HepG2 (cell line): ENCODE measurements at regions not wholly inside any gene's neighbourhood (a gene's known extent, or its start where the extent isn't known, plus 50 kb on each side); places are given as distances from the start of the nearest gene placed in this dataset.

Source experiments
- ATAC-seq: fragments of 200-7000 bp; cut with Tn5 transposase; 3 replicates; pipeline ENCODE4 v1.9.1; 2020; ENCODE audit warnings: mild to moderate bottlenecking, moderate library complexity
- BruUV-seq: library from RNA; stranded (reverse); fragments of 400-500 nt; replicated peaks from 2 replicates; lab custom pipeline; 2021; lab: Mats Ljungman, UMichigan
- CTCF ChIA-PET: fragments of 300-600 bp; formaldehyde crosslinking; extraction: SDS; loops from one replicate; lab custom pipeline; 2021; ENCODE audit warnings: low total read pairs, inconsistent platforms, low intra/inter-chr PET ratio; lab: Yijun Ruan, JAX
- POLR2A ChIA-PET: fragments of 350-600 bp; sonication (Branson Sonifier 250); formaldehyde crosslinking; loops from one replicate; lab custom pipeline; 2020; ENCODE audit warnings: antibody characterized with exemption, inconsistent platforms; lab: Yijun Ruan, JAX
- DNase-seq: peaks from one replicate; pipeline ENCODE4 v3.0.0-alpha.2; 2015; ENCODE audit warnings: low spot score
- FAIRE-seq: peaks from 3 replicates; lab custom pipeline; 2011; peaks lifted over from hg19 to GRCh38; lab: Jason Lieb, UNC
- H2AFZ ChIP-seq: one replicate; pipeline ENCODE4 v1.6.1; 2011; ENCODE audit warnings: low read length, inconsistent platforms
- H3K27ac ChIP-seq: fragments of 300-600 bp; 3 replicates; pipeline ENCODE4 v1.8.0; 2011; ENCODE audit warnings: mixed run types, mild to moderate bottlenecking, mixed read lengths, low read length, inconsistent platforms; ENCODE audit not compliant: insufficient read depth; ENCODE audit errors: extremely low read length
- H3K27me3 ChIP-seq, 2 experiments: fragments of 200-600 bp in 1 of 2; 2 replicates in 1 of 2; 3 replicates in 1 of 2; pipeline versions ENCODE4 v1.6.0 to v1.8.0; 2011; ENCODE audit warnings: low read length in 2 of 2, mild to moderate bottlenecking in 2 of 2, moderate library complexity in 2 of 2, inconsistent platforms in 1 of 2; ENCODE audit not compliant: insufficient read depth in 2 of 2, control insufficient read depth in 1 of 2
- H3K36me3 ChIP-seq, 2 experiments: fragments of 200-600 bp in 1 of 2; replicated peaks in 1 of 2; 2 replicates in 1 of 2; 3 replicates in 1 of 2; pipeline versions ENCODE4 v1.5.1 to v1.8.0; 2011; ENCODE audit warnings: low read length in 2 of 2, inconsistent platforms in 1 of 2; ENCODE audit not compliant: insufficient read depth in 2 of 2, control insufficient read depth in 1 of 2
- H3K4me1 ChIP-seq: 2 replicates; pipeline ENCODE4 v1.5.1; 2012; ENCODE audit warnings: low read length, inconsistent platforms; ENCODE audit not compliant: insufficient read depth
- H3K4me2 ChIP-seq: 2 replicates; pipeline ENCODE4 v1.6.0; 2011; ENCODE audit warnings: low read depth, low read length, inconsistent platforms
- H3K4me3 ChIP-seq, 3 experiments: fragments of 200-600 bp in 1 of 3; sonication (generic), shearing (Covaris generic) in 1 of 3; replicated peaks in 1 of 3; 2 replicates each; pipeline ENCODE4 v1.5.1; 2011 to 2016; ENCODE audit warnings: low read length in 3 of 3, inconsistent platforms in 2 of 3, low read depth in 2 of 3, mild to moderate bottlenecking in 2 of 3, control low read depth in 1 of 3, mixed read lengths in 1 of 3; ENCODE audit not compliant: insufficient read depth in 1 of 3
- H3K79me2 ChIP-seq: one replicate; pipeline ENCODE4 v1.6.1; 2011; ENCODE audit warnings: low read length, inconsistent platforms; ENCODE audit not compliant: insufficient read depth
- H3K9ac ChIP-seq: 2 replicates; pipeline ENCODE4 v1.6.0; 2011; ENCODE audit warnings: mild to moderate bottlenecking, low read depth, low read length, inconsistent platforms; ENCODE audit not compliant: insufficient read depth
- H3K9me3 ChIP-seq: 2 replicates; pipeline ENCODE4 v1.5.1; 2012; ENCODE audit warnings: mild to moderate bottlenecking, low read length
- H4K20me1 ChIP-seq: 2 replicates; pipeline ENCODE4 v1.6.0; 2011; ENCODE audit warnings: inconsistent platforms, mild to moderate bottlenecking, low read length, moderate library complexity; ENCODE audit not compliant: insufficient read depth
- CBX2 ChIP-seq, 2 experiments: fragments of 200-600 bp in 1 of 2; sonication (generic); formaldehyde crosslinking in 1 of 2; IDR thresholded peaks; 2 replicates each; pipeline versions ENCODE4 v1.7.0 to v1.8.1; 2018 to 2022; ENCODE audit warnings: low read depth in 2 of 2, low read length in 1 of 2, mild to moderate bottlenecking in 1 of 2, missing genetic modification reagents in 1 of 2
- DR1 ChIP-seq: sonication (generic); formaldehyde crosslinking; IDR thresholded peaks from 2 replicates; pipeline ENCODE4 v1.8.0; 2021; ENCODE audit warnings: mild to moderate bottlenecking, missing genetic modification reagents, inconsistent platforms
- GLMP ChIP-seq: sonication (generic); formaldehyde crosslinking; IDR thresholded peaks from 2 replicates; pipeline ENCODE4 v1.9.0; 2021; ENCODE audit warnings: missing genetic modification reagents, mild to moderate bottlenecking, borderline replicate concordance
- KAT8 ChIP-seq: IDR thresholded peaks from 2 replicates; pipeline ENCODE4 v1.6.1; 2016; ENCODE audit warnings: missing genetic modification reagents, missing compliant biosample characterization
- KDM6A ChIP-seq: IDR thresholded peaks from 2 replicates; pipeline ENCODE4 v1.6.1; 2016; ENCODE audit warnings: low read depth
- NFIC ChIP-seq: IDR thresholded peaks from 2 replicates; pipeline ENCODE4 v1.6.1; 2012; ENCODE audit warnings: mild to moderate bottlenecking, low read length, inconsistent platforms
- PHB2 ChIP-seq: fragments of 450-650 bp; IDR thresholded peaks from 2 replicates; pipeline ENCODE4 v1.6.1; 2018; ENCODE audit not compliant: partially characterized antibody
- THRA ChIP-seq: sonication (generic); formaldehyde crosslinking; IDR thresholded peaks from 2 replicates; pipeline ENCODE4 v1.4.0; 2020; ENCODE audit warnings: missing genetic modification reagents, borderline replicate concordance
- ZFP90 ChIP-seq: sonication (generic); formaldehyde crosslinking; IDR thresholded peaks from 2 replicates; pipeline ENCODE4 v1.8.0; 2022; ENCODE audit warnings: missing genetic modification reagents, mild to moderate bottlenecking, inconsistent platforms, borderline replicate concordance
- ZNF501 ChIP-seq: sonication (generic); formaldehyde crosslinking; IDR thresholded peaks from 2 replicates; pipeline ENCODE4 v1.5.1; 2020; ENCODE audit warnings: mild to moderate bottlenecking, moderate library complexity, missing genetic modification reagents
- ZNF776 ChIP-seq: sonication (generic); formaldehyde crosslinking; IDR thresholded peaks from 2 replicates; pipeline ENCODE4 v1.4.0; 2020; ENCODE audit warnings: mild to moderate bottlenecking, missing genetic modification reagents
- WGBS: methylation state at CpG from one replicate; pipeline ENCODE4 v1.1.6; 2017; ENCODE audit warnings: low lambda C conversion rate; 5-methylcytosine and 5-hydroxymethylcytosine counted together
- in situ Hi-C: cut with HindIII; loops from 2 replicates; pipeline ENCODE4 v1.10.0; 2017; ENCODE audit warnings: low pct_unique_long_range_greater_than_20kb; ENCODE audit not compliant: extremely low pct_ligation_motif_present
- intact Hi-C: fragments of 100-400 bp; cut with micrococcal nuclease; formaldehyde crosslinking; loops from one replicate; pipeline ENCODE4 v1.10.0; 2022; ENCODE audit not compliant: unreplicated experiment
- TF ChIP-seq, protein P1 (sequence below): sonication (generic); formaldehyde crosslinking; IDR thresholded peaks from 2 replicates; pipeline ENCODE4 v1.5.0; 2020; ENCODE audit warnings: missing genetic modification reagents
- TF ChIP-seq, protein P2 (sequence below): sonication (generic); formaldehyde crosslinking; IDR thresholded peaks from 2 replicates; pipeline ENCODE4 v1.4.0; 2020; ENCODE audit warnings: missing genetic modification reagents

GRCh38 chr10:36670621-36671402 lies 454.6 kb upstream of the ANKRD30A start (continued):
- TF ChIP-seq GLMP (CRISPR knock-in tag) (no peak), ZFP90 (CRISPR knock-in tag) (no peak), PHB2 (no peak), KDM6A (no peak), ZNF776 (CRISPR knock-in tag) (no peak)
- TF ChIP-seq, protein P1, sequence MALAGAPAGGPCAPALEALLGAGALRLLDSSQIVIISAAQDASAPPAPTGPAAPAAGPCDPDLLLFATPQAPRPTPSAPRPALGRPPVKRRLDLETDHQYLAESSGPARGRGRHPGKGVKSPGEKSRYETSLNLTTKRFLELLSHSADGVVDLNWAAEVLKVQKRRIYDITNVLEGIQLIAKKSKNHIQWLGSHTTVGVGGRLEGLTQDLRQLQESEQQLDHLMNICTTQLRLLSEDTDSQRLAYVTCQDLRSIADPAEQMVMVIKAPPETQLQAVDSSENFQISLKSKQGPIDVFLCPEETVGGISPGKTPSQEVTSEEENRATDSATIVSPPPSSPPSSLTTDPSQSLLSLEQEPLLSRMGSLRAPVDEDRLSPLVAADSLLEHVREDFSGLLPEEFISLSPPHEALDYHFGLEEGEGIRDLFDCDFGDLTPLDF (CRISPR knock-in tag) = no peak

- Histone ChIP-seq H3K4me2 (no peak overlapping the region), H3K27me3 (no peaks in the 10 kb centered on the region), H3K27ac (no peak overlapping the region), H2AFZ (no peak overlapping the region), H3K4me3 (no peak overlapping the region), H3K4me1 (no peaks in the 10 kb centered on the region), H3K79me2 (no peaks in the 10 kb centered on the region), H3K36me3 (no peaks in the 10 kb centered on the region), H3K9me3 (no peaks in the 10 kb centered on the region), H4K20me1 (no peaks in the 10 kb centered on the region), H3K9ac (no peak overlapping the region)
- ATAC-seq (no peak), DNase-seq (no peak), FAIRE-seq (no peak)
- ChIA-PET POLR2A (no interaction called here), CTCF (no interaction called here)
- intact Hi-C loops = no loop called here
- 0% methylated on average over 2 of the region's 2 CpGs for whole genome bisulfite sequencing
- no TSS peak for BruUV-seq
- in situ Hi-C loops = no loop called here
- TF ChIP-seq CBX2 (IDR thresholded peaks at IDR 0.05; ENCODE audit: low read depth, low read length) = no peak
- TF ChIP-seq CBX2 (CRISPR knock-in tag; IDR thresholded peaks at IDR 0.05; ENCODE audit: low read depth) = no peak
- TF ChIP-seq, protein P2, sequence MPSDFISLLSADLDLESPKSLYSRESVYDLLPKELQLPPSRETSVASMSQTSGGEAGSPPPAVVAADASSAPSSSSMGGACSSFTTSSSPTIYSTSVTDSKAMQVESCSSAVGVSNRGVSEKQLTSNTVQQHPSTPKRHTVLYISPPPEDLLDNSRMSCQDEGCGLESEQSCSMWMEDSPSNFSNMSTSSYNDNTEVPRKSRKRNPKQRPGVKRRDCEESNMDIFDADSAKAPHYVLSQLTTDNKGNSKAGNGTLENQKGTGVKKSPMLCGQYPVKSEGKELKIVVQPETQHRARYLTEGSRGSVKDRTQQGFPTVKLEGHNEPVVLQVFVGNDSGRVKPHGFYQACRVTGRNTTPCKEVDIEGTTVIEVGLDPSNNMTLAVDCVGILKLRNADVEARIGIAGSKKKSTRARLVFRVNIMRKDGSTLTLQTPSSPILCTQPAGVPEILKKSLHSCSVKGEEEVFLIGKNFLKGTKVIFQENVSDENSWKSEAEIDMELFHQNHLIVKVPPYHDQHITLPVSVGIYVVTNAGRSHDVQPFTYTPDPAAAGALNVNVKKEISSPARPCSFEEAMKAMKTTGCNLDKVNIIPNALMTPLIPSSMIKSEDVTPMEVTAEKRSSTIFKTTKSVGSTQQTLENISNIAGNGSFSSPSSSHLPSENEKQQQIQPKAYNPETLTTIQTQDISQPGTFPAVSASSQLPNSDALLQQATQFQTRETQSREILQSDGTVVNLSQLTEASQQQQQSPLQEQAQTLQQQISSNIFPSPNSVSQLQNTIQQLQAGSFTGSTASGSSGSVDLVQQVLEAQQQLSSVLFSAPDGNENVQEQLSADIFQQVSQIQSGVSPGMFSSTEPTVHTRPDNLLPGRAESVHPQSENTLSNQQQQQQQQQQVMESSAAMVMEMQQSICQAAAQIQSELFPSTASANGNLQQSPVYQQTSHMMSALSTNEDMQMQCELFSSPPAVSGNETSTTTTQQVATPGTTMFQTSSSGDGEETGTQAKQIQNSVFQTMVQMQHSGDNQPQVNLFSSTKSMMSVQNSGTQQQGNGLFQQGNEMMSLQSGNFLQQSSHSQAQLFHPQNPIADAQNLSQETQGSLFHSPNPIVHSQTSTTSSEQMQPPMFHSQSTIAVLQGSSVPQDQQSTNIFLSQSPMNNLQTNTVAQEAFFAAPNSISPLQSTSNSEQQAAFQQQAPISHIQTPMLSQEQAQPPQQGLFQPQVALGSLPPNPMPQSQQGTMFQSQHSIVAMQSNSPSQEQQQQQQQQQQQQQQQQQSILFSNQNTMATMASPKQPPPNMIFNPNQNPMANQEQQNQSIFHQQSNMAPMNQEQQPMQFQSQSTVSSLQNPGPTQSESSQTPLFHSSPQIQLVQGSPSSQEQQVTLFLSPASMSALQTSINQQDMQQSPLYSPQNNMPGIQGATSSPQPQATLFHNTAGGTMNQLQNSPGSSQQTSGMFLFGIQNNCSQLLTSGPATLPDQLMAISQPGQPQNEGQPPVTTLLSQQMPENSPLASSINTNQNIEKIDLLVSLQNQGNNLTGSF = no peak
- no peak for TF ChIP-seq KAT8 (CRISPR knock-in tag)
- no peak for TF ChIP-seq DR1 (CRISPR knock-in tag)
- no peak for TF ChIP-seq NFIC
- TF ChIP-seq ZNF501 = no peak
- no peak for TF ChIP-seq THRA (CRISPR knock-in tag)
Observed at GRCh38 chr10:36669615-36670352, 455.6 kb upstream of the ANKRD30A start.
